SK-N-MC (cell line): ENCODE measurements at regions not wholly inside any gene's neighbourhood (a gene's known extent, or its start where the extent isn't known, plus 50 kb on each side); places are given as distances from the start of the nearest gene placed in this dataset.
"Not testable (repeated sequence)": the region's sequence is repeated elsewhere in the genome, so short reads cannot be mapped to it uniquely, and the experiment has no call there.

ENCODE experiments used
- DNase-seq: peaks from one replicate; pipeline ENCODE4 v3.0.0-alpha.2; 2011; ENCODE audit warnings: low read depth, low spot score
- H3K27ac ChIP-seq: fragments of 200-600 bp; sonication (generic); 2 replicates; pipeline ENCODE4 v1.5.1; 2016; ENCODE audit warnings: mixed run types
- H3K36me3 ChIP-seq: fragments of 200-600 bp; sonication (generic); 2 replicates; pipeline ENCODE4 v1.6.1; 2017; ENCODE audit warnings: antibody characterized with exemption, low read length, mixed read lengths; ENCODE audit not compliant: insufficient read depth
- H3K4me3 ChIP-seq: fragments of 200-600 bp; sonication (generic); 2 replicates; pipeline ENCODE4 v1.5.1; 2016
- H3K9ac ChIP-seq: fragments of 200-600 bp; sonication (generic); 2 replicates; pipeline ENCODE4 v1.8.0; 2017; ENCODE audit warnings: mixed run types, mixed read lengths; ENCODE audit not compliant: insufficient read length
- H3K9me3 ChIP-seq: fragments of 200-600 bp; sonication (generic); 2 replicates; pipeline ENCODE4 v1.6.1; 2017; ENCODE audit warnings: low read depth, mild to moderate bottlenecking, antibody characterized with exemption, low read length, moderate library complexity, mixed read lengths
- EZH2 ChIP-seq: fragments of 200-600 bp; sonication (generic); IDR thresholded peaks from one replicate; pipeline ENCODE4 v1.6.1; 2017; ENCODE audit warnings: antibody characterized with exemption
- FOXP2 ChIP-seq: optimal IDR thresholded peaks from 2 replicates; pipeline ENCODE3; 2011; ENCODE audit warnings: mild to moderate bottlenecking, moderate library complexity; ENCODE audit not compliant: insufficient read depth; ENCODE audit errors: extremely low read length, control extremely low read depth
- POLR2AphosphoS5 ChIP-seq: IDR thresholded peaks from 2 replicates; pipeline ENCODE4 v1.6.1; 2012; ENCODE audit warnings: mild to moderate bottlenecking, low read depth, low read length, borderline replicate concordance

GRCh38 chr9:21720758-21721157 is 81.7 kb upstream of the MTAP start:
- H3K9me3 ChIP-seq = no peaks in the 10 kb centered on the region
- no peak overlapping the region for H3K9ac ChIP-seq
- no peak overlapping the region for H3K27ac ChIP-seq
- DNase-seq = no peak
- H3K4me3 ChIP-seq = no peak overlapping the region
- TF ChIP-seq FOXP2 (no peak), EZH2 (no peak), POLR2AphosphoS5 (no peak)
- no peaks in the 10 kb centered on the region for H3K36me3 ChIP-seq

GRCh38 chr9:21727411-21727810 is 75.0 kb upstream of the MTAP start:
- not testable (repeated sequence) for H3K9ac ChIP-seq, H3K4me3 ChIP-seq

GRCh38 chr9:21728781-21729180 is 73.7 kb upstream of the MTAP start:
- Histone ChIP-seq H3K36me3 (no peaks in the 10 kb centered on the region), H3K9ac (no peak overlapping the region), H3K27ac (no peak overlapping the region), H3K4me3 (no peak overlapping the region), H3K9me3 (no peaks in the 10 kb centered on the region)
- no peak for DNase-seq
- TF ChIP-seq POLR2AphosphoS5 (no peak), EZH2 (no peak), FOXP2 (no peak)

More at GRCh38 chr9:21727411-21727810, 75.0 kb upstream of the MTAP start:
- not testable (repeated sequence) for H3K36me3 ChIP-seq, DNase-seq, H3K27ac ChIP-seq, H3K9me3 ChIP-seq

- Histone ChIP-seq H3K36me3 (no peaks in the 10 kb centered on the region), H3K9ac (no peak overlapping the region), H3K4me3 (no peak overlapping the region), H3K27ac (no peak overlapping the region), H3K9me3 (no peaks in the 10 kb centered on the region)
- DNase-seq = no peak
- no peak for TF ChIP-seq FOXP2
- no peak for TF ChIP-seq EZH2
- TF ChIP-seq POLR2AphosphoS5 = no peak
These were observed 72.8 kb upstream of the MTAP start for GRCh38 chr9:21729648-21730047.

- H3K36me3 ChIP-seq = no peaks in the 10 kb centered on the region
- no peak for DNase-seq
- H3K4me3 ChIP-seq = no peak overlapping the region
- no peak for TF ChIP-seq EZH2
- no peak for TF ChIP-seq POLR2AphosphoS5
- no peak for TF ChIP-seq FOXP2
- no peaks in the 10 kb centered on the region for H3K9me3 ChIP-seq
- no peak overlapping the region for H3K27ac ChIP-seq
- no peak overlapping the region for H3K9ac ChIP-seq
These were observed 71.5 kb upstream of the MTAP start for GRCh38 chr9:21730899-21731298.

GRCh38 chr9:21741151-21741550 is 61.3 kb upstream of the MTAP start:
- no peak for DNase-seq
- no peak for TF ChIP-seq POLR2AphosphoS5
- no peak for TF ChIP-seq FOXP2
- no peak for TF ChIP-seq EZH2

GRCh38 chr9:21744320-21744719 is 58.1 kb upstream of the MTAP start:
- Histone ChIP-seq H3K4me3 (no peak overlapping the region), H3K36me3 (no peaks in the 10 kb centered on the region), H3K27ac (no peak overlapping the region; the same call in 1 of the 2 replicates)

More at GRCh38 chr9:21741151-21741550, 61.3 kb upstream of the MTAP start:
- Histone ChIP-seq H3K36me3 (no peaks in the 10 kb centered on the region), H3K9me3 (no peaks in the 10 kb centered on the region), H3K27ac (no peak overlapping the region), H3K9ac (no peak overlapping the region), H3K4me3 (no peak overlapping the region)

GRCh38 chr9:21744841-21745240 is 57.6 kb upstream of the MTAP start:
- Histone ChIP-seq H3K4me3 (no peak overlapping the region), H3K27ac (no peak overlapping the region; the same call in 1 of the 2 replicates), H3K36me3 (no peaks in the 10 kb centered on the region), H3K9ac (no peak overlapping the region), H3K9me3 (no peaks in the 10 kb centered on the region)
- no peak for DNase-seq
- TF ChIP-seq EZH2 (no peak), POLR2AphosphoS5 (no peak), FOXP2 (no peak)

More at GRCh38 chr9:21744320-21744719, 58.1 kb upstream of the MTAP start:
- TF ChIP-seq POLR2AphosphoS5 = no peak
- no peak for TF ChIP-seq FOXP2
- TF ChIP-seq EZH2 = no peak
- no peak overlapping the region for H3K9ac ChIP-seq
- no peaks in the 10 kb centered on the region for H3K9me3 ChIP-seq
- no peak for DNase-seq

- no peak for TF ChIP-seq FOXP2
- Histone ChIP-seq H3K9ac (no peak overlapping the region), H3K36me3 (no peaks in the 10 kb centered on the region), H3K4me3 (no peak overlapping the region), H3K27ac (0 out of 2 replicates have a peak overlapping the region, but pooled peaks have one; percentile 5), H3K9me3 (no peaks in the 10 kb centered on the region)
- DNase-seq = no peak
These were observed 55.9 kb upstream of the MTAP start for GRCh38 chr9:21746550-21746949.
